Endothelial cell of umbilical vein (primary cell): ENCODE measurements at regions not wholly inside any gene's neighbourhood (a gene's known extent, or its start where the extent isn't known, plus 50 kb on each side); places are given as distances from the start of the nearest gene placed in this dataset.
"Not testable (repeated sequence)": the region's sequence is repeated elsewhere in the genome, so short reads cannot be mapped to it uniquely, and the experiment has no call there.

Experiments
- BruUV-seq: library from RNA; stranded (reverse); fragments of 400-500 nt; replicated peaks from 2 replicates; lab custom pipeline; 2021; lab: Mats Ljungman, UMichigan
- CTCF ChIA-PET: fragments of 300-600, 350-600 bp; sonication (Branson Sonifier 250); formaldehyde crosslinking; loops from one replicate; lab custom pipeline; 2021; ENCODE audit warnings: antibody characterized with exemption, inconsistent platforms; lab: Charles Lee
- POLR2A ChIA-PET: fragments of 300-600, 350-600 bp; sonication (Branson Sonifier 250); formaldehyde crosslinking; loops from one replicate; lab custom pipeline; 2021; ENCODE audit warnings: antibody characterized with exemption, inconsistent platforms; lab: Charles Lee
- DNase-seq: peaks from one replicate; pipeline ENCODE4 v3.0.0-alpha.2; 2011; ENCODE audit warnings: low read depth, low spot score
- FAIRE-seq: peaks from 2 replicates; lab custom pipeline; 2011; peaks lifted over from hg19 to GRCh38; lab: Jason Lieb, UNC
- H2AFZ ChIP-seq: 2 replicates; pipeline ENCODE4 v1.6.0; 2012; ENCODE audit warnings: low read depth, low read length, control low read depth, inconsistent platforms
- H3K27ac ChIP-seq: 2 replicates; pipeline ENCODE4 v1.5.1; 2011; ENCODE audit warnings: low read depth, mild to moderate bottlenecking, control low read depth, low read length, moderate library complexity; ENCODE audit not compliant: insufficient read depth
- H3K27me3 ChIP-seq, 2 experiments: 2 replicates each; pipeline versions ENCODE4 v1.6.0 to v1.6.1; 2011; ENCODE audit warnings: low read length in 2 of 2, mixed read lengths in 1 of 2; ENCODE audit not compliant: control insufficient read depth in 2 of 2, insufficient read depth in 2 of 2
- H3K36me3 ChIP-seq, 2 experiments: 2 replicates in 1 of 2; 3 replicates in 1 of 2; pipeline ENCODE4 v1.5.1; 2011; ENCODE audit warnings: low read length in 2 of 2, mild to moderate bottlenecking in 1 of 2, moderate library complexity in 1 of 2; ENCODE audit not compliant: control insufficient read depth in 2 of 2, insufficient read depth in 2 of 2; ENCODE audit errors: extremely low read depth in 1 of 2
- H3K4me1 ChIP-seq: 3 replicates; pipeline ENCODE4 v1.5.1; 2011; ENCODE audit warnings: mild to moderate bottlenecking, low read length; ENCODE audit not compliant: control insufficient read depth, insufficient read depth; ENCODE audit errors: extremely low read depth
- H3K4me2 ChIP-seq: 2 replicates; pipeline ENCODE4 v1.6.1; 2011; ENCODE audit warnings: low read length, control low read depth, mixed read lengths; ENCODE audit not compliant: insufficient read depth
- H3K4me3 ChIP-seq, 3 experiments: fragments of 200-600 bp in 1 of 3; sonication (generic), shearing (Covaris generic) in 1 of 3; replicated peaks in 1 of 3; 2 replicates each; pipeline ENCODE4 v1.5.1; 2011 to 2016; ENCODE audit warnings: control low read depth in 3 of 3, low read length in 3 of 3, mild to moderate bottlenecking in 2 of 3, inconsistent platforms in 1 of 3, low read depth in 1 of 3, moderate library complexity in 1 of 3; ENCODE audit not compliant: insufficient read depth in 1 of 3
- H3K79me2 ChIP-seq: 2 replicates; pipeline ENCODE4 v1.6.0; 2012; ENCODE audit warnings: low read length, inconsistent platforms; ENCODE audit not compliant: control insufficient read depth, insufficient read depth
- H3K9ac ChIP-seq: replicated peaks from 2 replicates; pipeline ENCODE3; 2011; ENCODE audit warnings: low read length, control low read depth; ENCODE audit not compliant: insufficient read depth; ENCODE audit errors: extremely low read depth
- H3K9me1 ChIP-seq: replicated peaks from 3 replicates; pipeline ENCODE4 v1.6.0; 2011; ENCODE audit warnings: mild to moderate bottlenecking, low read length; ENCODE audit not compliant: control insufficient read depth, insufficient read depth; ENCODE audit errors: extremely low read depth
- H3K9me3 ChIP-seq: replicated peaks from 2 replicates; pipeline ENCODE4 v1.5.1; 2012; ENCODE audit warnings: low read length, inconsistent platforms; ENCODE audit not compliant: control insufficient read depth, insufficient read depth
- H4K20me1 ChIP-seq: replicated peaks from 2 replicates; pipeline ENCODE3; 2011; ENCODE audit warnings: mild to moderate bottlenecking, low read length; ENCODE audit not compliant: control insufficient read depth, insufficient read depth; ENCODE audit errors: extremely low read depth
- dilution Hi-C: fragments of 300-500 bp; cut with MboI; formaldehyde crosslinking; loops from one replicate; pipeline ENCODE4 v1.15.0; 2019; ENCODE audit warnings: low sequenced_read_pairs; ENCODE audit not compliant: extremely low pct_ligation_motif_present
- intact Hi-C: fragments of 100-400 bp; cut with micrococcal nuclease; formaldehyde crosslinking; loops from one replicate; pipeline ENCODE4 v1.10.0; 2022

- H3K27me3 ChIP-seq, H3K27ac ChIP-seq, FAIRE-seq, H3K9ac ChIP-seq, CTCF ChIA-PET, H4K20me1 ChIP-seq, H3K9me1 ChIP-seq, intact Hi-C loops, H3K79me2 ChIP-seq, dilution Hi-C loops, H3K9me3 ChIP-seq, H3K36me3 ChIP-seq, H2AFZ ChIP-seq, H3K4me1 ChIP-seq, BruUV-seq, POLR2A ChIA-PET, H3K4me2 ChIP-seq, H3K4me3 ChIP-seq, DNase-seq: not testable (repeated sequence)
These were observed 89.0 kb upstream of the RANBP6 start for GRCh38 chr9:6104406-6104805.

GRCh38 chr9:6103911-6104310, 88.5 kb upstream of the RANBP6 start:
- H3K9me1 ChIP-seq, H3K9me3 ChIP-seq, dilution Hi-C loops, H3K79me2 ChIP-seq, H3K4me2 ChIP-seq, intact Hi-C loops, H3K36me3 ChIP-seq, CTCF ChIA-PET, H2AFZ ChIP-seq, H3K4me3 ChIP-seq, POLR2A ChIA-PET, H4K20me1 ChIP-seq, H3K9ac ChIP-seq, H3K27ac ChIP-seq, FAIRE-seq, DNase-seq, BruUV-seq, H3K27me3 ChIP-seq: not testable (repeated sequence)
- H3K4me1 ChIP-seq = peaks cover 14% of the 10 kb centered on the region
